Immature natural killer cell (primary cell): ENCODE measurements at regions not wholly inside any gene's neighbourhood (a gene's known extent, or its start where the extent isn't known, plus 50 kb on each side); places are given as distances from the start of the nearest gene placed in this dataset.

Source experiments
- DNase-seq, 3 donors: peaks; one replicate each; pipeline ENCODE4 v3.0.0; 2022; ENCODE audit warnings: mixed read lengths in 1 of 3
- H3K27ac Mint-ChIP-seq, 6 donors: one replicate each; pipeline ENCODE4 v1.8.0; 2020; ENCODE audit warnings: mixed read lengths in 6 of 6, mild to moderate bottlenecking in 5 of 6, inconsistent platforms in 4 of 6, moderate library complexity in 3 of 6
- H3K27me3 Mint-ChIP-seq, 3 donors: one replicate each; pipeline ENCODE4 v1.8.0; 2020 to 2021; ENCODE audit warnings: low read depth in 3 of 3, mild to moderate bottlenecking in 3 of 3, mixed read lengths in 3 of 3, moderate library complexity in 3 of 3, inconsistent platforms in 1 of 3
- H3K36me3 Mint-ChIP-seq, 3 donors: one replicate each; pipeline ENCODE4 v1.8.0; 2020; ENCODE audit warnings: mixed read lengths in 3 of 3, inconsistent platforms in 2 of 3, mild to moderate bottlenecking in 2 of 3
- H3K4me1 Mint-ChIP-seq, 2 donors: one replicate each; pipeline ENCODE4 v1.8.0; 2020; ENCODE audit warnings: inconsistent platforms in 2 of 2, mild to moderate bottlenecking in 2 of 2, mixed read lengths in 2 of 2, moderate library complexity in 1 of 2
- H3K4me3 Mint-ChIP-seq, 5 donors: one replicate each; pipeline ENCODE4 v1.8.0; 2020; ENCODE audit warnings: mild to moderate bottlenecking in 5 of 5, mixed read lengths in 5 of 5, inconsistent platforms in 3 of 5, moderate library complexity in 3 of 5
- H3K9me3 Mint-ChIP-seq, 6 donors: one replicate each; pipeline ENCODE4 v1.8.0; 2020; ENCODE audit warnings: mild to moderate bottlenecking in 6 of 6, mixed read lengths in 6 of 6, inconsistent platforms in 4 of 6, moderate library complexity in 3 of 6

DNA sequence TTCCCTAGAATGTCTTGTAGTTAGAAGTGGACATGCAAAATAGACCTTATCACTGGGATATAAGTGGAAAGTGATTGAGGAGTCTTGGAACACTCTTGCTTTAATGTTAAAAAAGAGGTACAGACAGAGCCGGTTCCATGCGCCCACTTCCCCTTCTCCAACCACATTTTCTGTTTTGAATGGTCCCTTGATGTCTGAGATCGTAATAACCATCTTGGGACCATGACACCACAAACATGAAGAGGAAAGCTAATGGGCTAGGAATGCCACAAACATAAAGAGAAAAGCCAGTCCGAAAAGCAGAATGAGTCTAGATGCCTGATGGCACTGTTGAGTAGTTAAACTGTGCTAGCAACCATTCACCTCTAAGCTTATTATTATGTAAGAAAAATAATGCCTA, 54.8 kb upstream of the SPON1 start:
- Mint-ChIP-seq H3K27ac (no peak overlapping the region), H3K9me3 (peaks cover 8 to 14% (median 9%) of the 10 kb centered on the region in 6 donors), H3K36me3 (peaks cover 0 to 17% (median 4%) of the 10 kb centered on the region in 3 donors), H3K27me3 (peaks cover 0 to 7% (median 3%) of the 10 kb centered on the region in 3 donors), H3K4me1 (peaks cover 11 to 16% of the 10 kb centered on the region in 2 donors), H3K4me3 (no peak overlapping the region)
- no peak for DNase-seq

DNA sequence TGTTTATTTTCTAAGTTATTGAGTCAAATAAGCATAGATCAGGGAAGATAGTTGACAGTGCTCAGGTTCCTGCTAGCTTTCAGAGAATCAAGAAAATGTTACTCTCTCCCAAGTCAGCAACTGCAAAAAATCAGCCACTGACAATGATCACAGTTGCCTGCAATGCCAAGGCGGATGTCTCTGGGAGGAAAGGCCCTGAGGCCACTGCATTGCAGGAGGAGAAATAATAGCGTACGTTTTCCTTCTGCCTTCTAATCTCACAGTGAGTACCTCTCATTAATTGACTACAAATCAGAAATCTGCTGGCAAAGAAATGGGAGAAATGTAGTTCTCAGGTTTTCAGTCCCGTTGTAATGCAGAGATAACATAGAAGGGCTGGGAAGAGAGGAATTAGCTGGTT, 54.0 kb upstream of the SPON1 start:
- DNase-seq = no peak
- peaks cover 8 to 14% (median 9%) of the 10 kb centered on the region in 6 donors for H3K9me3 Mint-ChIP-seq
- H3K27ac Mint-ChIP-seq = no peak overlapping the region
- H3K4me3 Mint-ChIP-seq = no peak overlapping the region
- H3K27me3 Mint-ChIP-seq = peaks cover 0 to 7% (median 2%) of the 10 kb centered on the region in 3 donors
- peaks cover 11 to 17% of the 10 kb centered on the region in 2 donors for H3K4me1 Mint-ChIP-seq
- peaks cover 0 to 17% (median 4%) of the 10 kb centered on the region in 3 donors for H3K36me3 Mint-ChIP-seq
